ENCODE measurements at regions not wholly inside any gene's neighbourhood (a gene's known extent, or its start where the extent isn't known, plus 50 kb on each side); places are given as distances from the start of the nearest gene placed in this dataset.

GRCh38 chr5:67904366-67904765 lies 311.2 kb upstream of the PIK3R1 start:
- DNase-seq (ENCODE audit: low spot score): no peak
- no peak for TF ChIP-seq REST (IDR thresholded peaks at IDR 0.05)
- no peak for TF ChIP-seq FOXA2 (IDR thresholded peaks at IDR 0.05)
- TF ChIP-seq MAX (IDR thresholded peaks at IDR 0.05): no peak
- no peak for TF ChIP-seq RXRA (IDR thresholded peaks at IDR 0.05)
- no peak overlapping the region for H3K9ac ChIP-seq (ENCODE audit: low read depth in 1 of 2, low read length in 2 of 2)
- H3K9me3 ChIP-seq (ENCODE audit: control insufficient read depth in 4 of 4, low read length in 3 of 4): no peaks in the 10 kb centered on the region
- no peak overlapping the region for H3K27ac ChIP-seq (ENCODE audit: low read depth in 1 of 2, low read length in 2 of 2)
- no peaks in the 10 kb centered on the region for H3K27me3 ChIP-seq (ENCODE audit: control insufficient read depth in 4 of 4, insufficient read depth in 4 of 4, low read length in 3 of 4)
- 86% methylated on average over 2 of the region's 2 CpGs for WGBS
- H3K36me3 ChIP-seq (ENCODE audit: control insufficient read depth in 4 of 4, insufficient read depth in 3 of 4, low read depth in 1 of 4, low read length in 3 of 4): no peaks in the 10 kb centered on the region
- no peak overlapping the region for H3K4me3 ChIP-seq (ENCODE audit: low read depth in 1 of 3, low read length in 3 of 3)
- H3K4me1 ChIP-seq (ENCODE audit: control insufficient read depth in 4 of 4, insufficient read depth in 4 of 4, low read length in 3 of 4): no peaks in the 10 kb centered on the region

- Histone ChIP-seq H3K27me3 (ENCODE audit: control insufficient read depth in 4 of 4, insufficient read depth in 4 of 4, low read length in 3 of 4) (no peaks in the 10 kb centered on the region), H3K4me1 (ENCODE audit: control insufficient read depth in 4 of 4, insufficient read depth in 4 of 4, low read length in 3 of 4) (no peaks in the 10 kb centered on the region), H3K4me3 (ENCODE audit: low read depth in 1 of 3, low read length in 3 of 3) (no peak overlapping the region), H3K9me3 (ENCODE audit: control insufficient read depth in 4 of 4, low read length in 3 of 4) (no peaks in the 10 kb centered on the region), H3K27ac (ENCODE audit: low read depth in 1 of 2, low read length in 2 of 2) (no peak overlapping the region), H3K9ac (ENCODE audit: low read depth in 1 of 2, low read length in 2 of 2) (no peak overlapping the region), H3K36me3 (ENCODE audit: control insufficient read depth in 4 of 4, insufficient read depth in 3 of 4, low read depth in 1 of 4, low read length in 3 of 4) (no peaks in the 10 kb centered on the region)
- no peak for DNase-seq (ENCODE audit: low spot score)
- TF ChIP-seq YY1 (IDR thresholded peaks at IDR 0.05): no peak
- no peak for TF ChIP-seq TAF1 (conservative IDR thresholded peaks at IDR 0.05)
- TF ChIP-seq SP1 (IDR thresholded peaks at IDR 0.05): no peak
- no peak for TF ChIP-seq FOXA2 (IDR thresholded peaks at IDR 0.05)
- TF ChIP-seq ATF3 (IDR thresholded peaks at IDR 0.05): no peak
- no peak for TF ChIP-seq RAD21 (IDR thresholded peaks at IDR 0.05)
- no peak for TF ChIP-seq MAX (IDR thresholded peaks at IDR 0.05)
- no peak for TF ChIP-seq RXRA (IDR thresholded peaks at IDR 0.05)
- no peak for TF ChIP-seq HNF4G (IDR thresholded peaks at IDR 0.05)
- TF ChIP-seq ZBTB33 (IDR thresholded peaks at IDR 0.05): no peak
- 93% methylated on average over 2 of the region's 2 CpGs for WGBS
These were observed 311.9 kb upstream of the PIK3R1 start for GRCh38 chr5:67903656-67904055.

- no peak overlapping the region for H3K9ac ChIP-seq (ENCODE audit: low read depth in 1 of 2, low read length in 2 of 2)
- H3K36me3 ChIP-seq (ENCODE audit: control insufficient read depth in 4 of 4, insufficient read depth in 3 of 4, low read depth in 1 of 4, low read length in 3 of 4): no peaks in the 10 kb centered on the region
- no peaks in the 10 kb centered on the region for H3K27me3 ChIP-seq (ENCODE audit: control insufficient read depth in 4 of 4, insufficient read depth in 4 of 4, low read length in 3 of 4)
- no peak overlapping the region for H3K27ac ChIP-seq (ENCODE audit: low read depth in 1 of 2, low read length in 2 of 2)
- no peak overlapping the region for H3K4me3 ChIP-seq (ENCODE audit: low read depth in 1 of 3, low read length in 3 of 3)
- no peaks in the 10 kb centered on the region for H3K9me3 ChIP-seq (ENCODE audit: control insufficient read depth in 4 of 4, low read length in 3 of 4)
- 80% methylated on average over 2 of the region's 2 CpGs for WGBS
- TF ChIP-seq FOXA2 (IDR thresholded peaks at IDR 0.05): no peak
- TF ChIP-seq RXRA (IDR thresholded peaks at IDR 0.05): peak in 1 of 2 donors; percentile 23
- peaks cover 0 to under 1% (median 0%) of the 10 kb centered on the region in 4 donors for H3K4me1 ChIP-seq (ENCODE audit: control insufficient read depth in 4 of 4, insufficient read depth in 4 of 4, low read length in 3 of 4)
- no peak for DNase-seq (ENCODE audit: low spot score)
These were observed 312.4 kb upstream of the PIK3R1 start for GRCh38 chr5:67903121-67903520.

Measured in liver (tissue), 7 donors.